ENCODE measurements at regions not wholly inside any gene's neighbourhood (a gene's known extent, or its start where the extent isn't known, plus 50 kb on each side); places are given as distances from the start of the nearest gene placed in this dataset.

DNA sequence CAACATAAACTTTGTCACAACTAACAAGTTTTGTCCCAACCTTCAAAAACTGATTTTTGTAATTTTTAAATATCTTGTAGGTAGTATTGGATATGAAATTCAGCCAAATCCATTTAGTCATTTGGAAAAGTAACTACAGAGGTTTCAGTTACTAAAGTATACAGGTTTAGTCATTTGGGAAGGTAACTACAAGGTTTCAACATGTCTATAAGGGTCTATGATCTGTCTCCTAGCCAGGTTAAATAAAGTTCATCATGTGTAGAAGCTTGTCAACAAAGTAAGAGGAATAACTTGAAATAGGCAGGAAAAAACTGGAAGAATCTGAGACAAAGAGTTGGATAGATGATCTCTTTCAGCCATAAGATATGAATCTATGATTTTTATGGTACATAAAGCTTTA lies 229.8 kb downstream of the COL12A1 start:
- no peak overlapping the region for H3K27ac ChIP-seq
- CTCF ChIA-PET, result no interaction called here
- TF ChIP-seq, protein P1, sequence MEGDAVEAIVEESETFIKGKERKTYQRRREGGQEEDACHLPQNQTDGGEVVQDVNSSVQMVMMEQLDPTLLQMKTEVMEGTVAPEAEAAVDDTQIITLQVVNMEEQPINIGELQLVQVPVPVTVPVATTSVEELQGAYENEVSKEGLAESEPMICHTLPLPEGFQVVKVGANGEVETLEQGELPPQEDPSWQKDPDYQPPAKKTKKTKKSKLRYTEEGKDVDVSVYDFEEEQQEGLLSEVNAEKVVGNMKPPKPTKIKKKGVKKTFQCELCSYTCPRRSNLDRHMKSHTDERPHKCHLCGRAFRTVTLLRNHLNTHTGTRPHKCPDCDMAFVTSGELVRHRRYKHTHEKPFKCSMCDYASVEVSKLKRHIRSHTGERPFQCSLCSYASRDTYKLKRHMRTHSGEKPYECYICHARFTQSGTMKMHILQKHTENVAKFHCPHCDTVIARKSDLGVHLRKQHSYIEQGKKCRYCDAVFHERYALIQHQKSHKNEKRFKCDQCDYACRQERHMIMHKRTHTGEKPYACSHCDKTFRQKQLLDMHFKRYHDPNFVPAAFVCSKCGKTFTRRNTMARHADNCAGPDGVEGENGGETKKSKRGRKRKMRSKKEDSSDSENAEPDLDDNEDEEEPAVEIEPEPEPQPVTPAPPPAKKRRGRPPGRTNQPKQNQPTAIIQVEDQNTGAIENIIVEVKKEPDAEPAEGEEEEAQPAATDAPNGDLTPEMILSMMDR (conservative IDR thresholded peaks at IDR 0.05; ENCODE audit: low read depth), result no peak
- POLR2A ChIA-PET (ENCODE audit: low non-redundant PET), result no interaction called here
- peak; percentile 4 for DNase-seq (ENCODE audit: low spot score)

DNA sequence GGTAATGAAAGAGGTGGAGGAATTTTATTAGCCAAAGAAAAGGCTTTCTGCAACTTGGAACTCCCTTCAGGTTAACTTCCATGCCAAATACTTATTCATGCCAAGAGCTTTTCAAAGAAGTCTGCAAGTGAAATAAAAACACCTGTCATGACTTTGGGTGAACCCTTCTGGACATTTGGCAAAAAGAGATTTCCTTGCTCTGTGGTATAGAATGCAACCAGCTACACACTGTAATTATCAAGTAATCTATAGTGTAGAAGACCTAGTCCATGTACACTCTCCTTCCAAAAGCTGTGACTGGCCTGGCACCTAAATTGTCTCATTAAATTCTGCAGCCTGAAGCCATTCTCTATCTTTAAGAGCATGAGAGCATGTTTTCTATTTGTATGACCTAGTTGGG lies 232.3 kb downstream of the COL12A1 start:
- TF ChIP-seq, protein P1 (conservative IDR thresholded peaks at IDR 0.05; ENCODE audit: low read depth), result no peak
- H3K27ac ChIP-seq, result no peak overlapping the region
- DNase-seq (ENCODE audit: low spot score), result no peak
- CTCF ChIA-PET, result no interaction called here
- POLR2A ChIA-PET (ENCODE audit: low non-redundant PET), result no interaction called here

DNA sequence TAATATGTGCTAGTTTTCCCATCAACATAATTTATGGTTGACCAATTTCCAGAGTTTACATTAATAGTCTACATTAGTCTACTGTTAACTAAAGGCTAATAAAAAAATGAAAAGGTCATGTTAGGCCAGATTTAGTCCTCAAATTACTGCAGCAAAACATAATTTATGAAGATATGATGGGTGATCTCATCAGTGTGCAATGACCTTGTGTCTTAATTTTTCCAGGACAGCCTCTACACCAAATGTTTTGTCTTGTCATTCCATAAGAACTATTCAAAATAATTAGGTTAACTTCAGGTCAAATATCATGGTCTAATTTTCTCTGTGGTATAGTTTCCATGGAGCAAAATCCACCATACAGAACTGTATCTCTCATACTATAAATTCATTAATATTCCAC lies 234.2 kb downstream of the COL12A1 start:
- no peak for DNase-seq (ENCODE audit: low spot score)
- ChIA-PET CTCF (no interaction called here), POLR2A (ENCODE audit: low non-redundant PET) (no interaction called here)
- TF ChIP-seq, protein P1 (conservative IDR thresholded peaks at IDR 0.05; ENCODE audit: low read depth), result no peak
- no peak overlapping the region for H3K27ac ChIP-seq

DNA sequence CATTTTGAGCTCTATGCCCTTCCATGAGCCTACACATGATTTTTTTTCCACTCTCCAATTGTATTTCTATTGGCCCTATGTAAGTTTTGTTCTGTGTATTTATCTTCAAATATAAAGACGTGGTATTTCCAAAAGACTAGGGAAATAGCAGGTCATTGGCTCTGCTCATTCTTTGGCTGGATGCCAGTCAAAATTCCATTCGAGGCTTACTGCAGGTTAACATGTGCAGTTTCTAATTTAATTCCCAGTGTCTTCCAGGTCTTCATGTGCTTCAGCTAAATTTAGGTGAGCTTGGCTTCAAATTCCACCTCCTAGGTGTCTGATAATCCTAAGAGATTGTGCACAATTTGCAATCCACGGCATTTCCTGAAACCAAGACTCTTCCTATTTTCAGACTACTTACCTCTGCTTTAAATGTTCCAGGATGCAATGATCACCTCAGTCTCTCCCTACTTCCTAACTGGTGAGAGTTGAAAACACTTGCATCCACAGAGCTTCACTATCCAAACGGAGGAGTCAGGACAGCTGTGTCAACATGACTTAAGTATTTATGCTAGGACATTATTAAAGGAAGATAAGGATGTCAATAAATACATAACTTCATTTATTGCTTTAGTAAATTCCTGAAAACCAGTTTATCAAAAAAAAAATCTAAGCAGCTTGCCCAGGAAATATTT lies 236.1 kb downstream of the COL12A1 start:
- TF ChIP-seq, protein P1 (conservative IDR thresholded peaks at IDR 0.05; ENCODE audit: low read depth), result no peak
- H3K27ac ChIP-seq, result no peak overlapping the region
- CTCF ChIA-PET, result interaction anchor here (0.6 kb wide), 3 partner anchors 20 to 239 kb away, joined by 3 to 4 read pairs (median 3); no protein-coding TSS in a partner anchor
- POLR2A ChIA-PET (ENCODE audit: low non-redundant PET), result no interaction called here
- DNase-seq (ENCODE audit: low spot score), result no peak

DNA sequence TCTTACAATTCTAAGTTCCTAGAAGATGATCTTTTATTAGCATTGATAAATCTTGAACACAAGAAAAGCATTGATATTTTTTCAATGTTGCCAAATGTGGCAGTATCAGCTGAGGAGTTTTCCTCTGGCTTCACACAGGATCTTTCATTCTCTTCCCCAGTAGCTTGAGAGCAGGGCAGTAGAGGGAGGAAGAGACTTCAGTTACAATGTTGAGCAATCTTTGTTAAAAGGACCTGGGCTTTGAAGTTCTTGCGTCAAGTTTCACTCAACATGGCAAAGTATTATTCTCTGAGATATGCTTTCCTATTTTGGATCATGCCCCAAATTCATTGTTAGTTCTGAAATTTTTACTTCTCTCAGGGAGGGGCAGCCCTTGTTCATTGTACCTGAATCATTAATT lies 238.0 kb downstream of the COL12A1 start:
- TF ChIP-seq, protein P1 (conservative IDR thresholded peaks at IDR 0.05; ENCODE audit: low read depth), result no peak
- DNase-seq (ENCODE audit: low spot score), result no peak
- POLR2A ChIA-PET (ENCODE audit: low non-redundant PET), result no interaction called here
- no peak overlapping the region for H3K27ac ChIP-seq
- CTCF ChIA-PET, result no interaction called here

DNA sequence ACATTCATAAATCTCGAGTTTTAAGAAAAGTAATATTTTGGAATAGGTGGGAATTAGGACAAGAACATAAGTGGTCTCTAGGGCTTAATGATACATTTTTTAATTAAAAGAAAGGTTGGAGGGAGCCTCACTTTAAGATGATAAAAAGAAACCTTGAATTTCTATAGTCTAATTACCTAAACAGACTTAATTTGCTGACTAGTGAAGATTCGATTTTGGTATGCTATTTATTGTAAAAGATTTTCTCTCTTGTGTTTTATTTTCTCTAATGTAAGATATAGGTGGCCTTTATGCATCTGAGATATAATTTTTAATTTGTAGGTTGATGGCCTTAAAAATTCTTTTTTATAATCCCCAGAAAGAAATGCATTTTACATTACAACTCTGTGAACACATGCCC lies 239.1 kb downstream of the COL12A1 start:
- no peak for DNase-seq (ENCODE audit: low spot score)
- TF ChIP-seq, protein P1 (conservative IDR thresholded peaks at IDR 0.05; ENCODE audit: low read depth), result no peak
- H3K27ac ChIP-seq, result no peak overlapping the region
- ChIA-PET CTCF (no interaction called here), POLR2A (ENCODE audit: low non-redundant PET) (no interaction called here)
